ENCODE measurements at regions not wholly inside any gene's neighbourhood (a gene's known extent, or its start where the extent isn't known, plus 50 kb on each side); places are given as distances from the start of the nearest gene placed in this dataset.
"Not testable (repeated sequence)": the region's sequence is repeated elsewhere in the genome, so short reads cannot be mapped to it uniquely, and the experiment has no call there.

DNA sequence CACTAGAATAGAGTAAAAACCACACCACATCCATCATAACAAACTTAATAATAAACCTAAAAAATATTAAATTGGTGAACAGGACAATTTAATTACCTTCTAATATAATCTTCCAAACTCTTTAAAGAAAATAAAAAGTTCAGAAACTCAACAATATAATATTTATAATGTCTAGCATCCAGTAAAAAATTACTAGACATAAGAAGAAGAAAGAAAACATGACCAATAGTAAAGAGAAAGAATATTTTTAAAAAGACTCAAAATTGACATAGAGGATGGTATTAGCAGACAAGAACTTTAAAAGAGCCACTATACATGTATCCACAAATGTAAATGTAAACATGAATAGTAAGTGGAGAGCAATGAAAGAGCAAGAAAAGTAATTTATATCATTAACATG is 388.4 kb downstream of the TFEC start:
- no peak for DNase-seq (ENCODE audit: low spot score)

DNA sequence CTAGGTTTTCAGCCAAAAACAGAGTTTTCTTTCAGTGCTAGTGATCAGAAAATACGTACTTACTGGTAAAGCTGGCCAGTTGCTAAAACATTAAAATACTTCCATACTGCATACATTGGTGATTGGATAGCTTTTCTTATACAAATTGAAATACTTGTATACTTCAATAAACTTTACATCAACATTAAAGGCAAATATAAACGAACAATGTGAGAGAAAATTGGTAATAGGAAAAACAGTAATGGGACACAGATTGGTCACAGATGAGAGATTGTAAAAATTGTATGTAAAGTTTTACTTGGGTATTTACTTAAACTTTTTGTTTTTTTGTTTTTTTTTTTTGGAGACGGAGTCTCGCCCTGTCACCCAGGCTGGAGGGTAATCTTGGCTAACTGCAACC is 391.7 kb downstream of the TFEC start:
- DNase-seq (ENCODE audit: low spot score), result no peak

DNA sequence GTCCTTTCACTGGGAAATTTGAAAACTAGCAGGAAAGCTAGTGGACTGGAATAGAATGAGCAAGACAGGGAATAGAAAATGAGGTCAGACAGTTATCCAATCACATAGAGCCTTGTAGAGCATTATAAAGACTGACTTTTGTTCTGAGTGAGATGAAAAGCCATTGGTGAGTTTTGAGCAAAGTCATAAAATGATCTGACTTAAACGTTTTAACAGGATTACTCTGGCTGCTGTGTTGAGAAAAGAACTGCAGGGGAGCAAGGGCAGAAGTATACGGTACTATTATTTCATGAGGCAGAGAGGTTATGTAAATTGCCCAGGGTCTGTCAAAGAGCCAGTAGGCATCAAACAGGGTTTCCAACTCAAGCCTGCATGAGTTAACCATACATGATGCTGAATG is 393.4 kb downstream of the TFEC start:
- no peak for DNase-seq (ENCODE audit: low spot score)

DNA sequence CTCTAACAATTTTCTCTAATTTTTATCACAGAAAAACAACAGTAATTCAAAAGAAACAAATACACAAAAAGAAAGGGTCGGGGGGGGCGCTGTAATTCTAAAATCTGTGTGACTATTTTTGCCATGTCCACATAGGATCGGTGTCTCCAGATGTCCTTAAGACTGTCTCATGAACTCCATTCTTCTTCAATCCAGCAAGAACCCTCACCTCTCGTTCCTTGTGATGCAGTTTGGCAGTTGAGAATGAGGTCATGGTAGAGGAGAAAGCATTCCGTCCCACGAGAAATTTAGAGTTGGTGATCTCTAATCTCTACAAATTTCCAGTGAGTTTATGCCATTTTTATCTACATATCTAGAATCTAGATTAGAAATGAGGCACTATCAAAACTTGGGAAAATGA is 394.7 kb downstream of the TFEC start:
- no peak for DNase-seq (ENCODE audit: low spot score)

DNA sequence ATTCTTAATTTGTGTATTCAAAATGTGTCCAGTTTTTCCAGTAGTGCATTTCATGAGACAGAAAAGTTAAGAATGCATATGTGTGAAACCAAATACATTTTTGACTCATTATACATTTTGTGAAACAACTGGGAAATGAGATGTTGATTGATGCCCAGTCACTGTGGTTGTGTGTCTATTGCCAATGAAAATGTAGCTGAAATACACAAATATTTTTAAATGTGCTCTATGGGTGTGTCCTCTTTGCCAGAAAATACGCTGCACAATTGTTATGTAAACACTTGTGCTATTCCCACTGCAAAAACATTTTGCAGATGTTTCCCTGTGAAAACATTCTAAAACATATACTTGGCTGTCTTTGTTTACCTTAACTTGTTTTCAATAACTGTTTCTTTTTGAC is 395.2 kb downstream of the TFEC start:
- no peak for DNase-seq (ENCODE audit: low spot score)

DNA sequence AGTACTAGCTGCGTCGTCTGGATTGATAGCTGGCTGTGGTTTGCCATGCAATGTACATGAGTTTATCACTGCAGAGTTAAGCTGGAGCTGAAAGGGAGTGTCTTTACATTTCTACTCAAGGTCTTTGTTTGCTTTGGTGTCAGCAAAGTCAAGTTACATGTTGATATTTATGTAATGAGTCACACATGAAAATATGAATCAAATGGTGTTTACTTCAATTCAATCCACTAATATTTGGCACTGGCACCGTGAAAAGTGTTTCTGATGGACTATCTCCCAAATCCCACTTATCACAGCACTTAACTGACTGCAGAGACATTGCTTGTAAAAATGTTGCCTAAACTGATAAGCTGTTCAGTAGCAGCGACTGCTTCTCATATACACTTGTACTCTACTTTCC is 395.9 kb downstream of the TFEC start:
- no peak for DNase-seq (ENCODE audit: low spot score)

DNA sequence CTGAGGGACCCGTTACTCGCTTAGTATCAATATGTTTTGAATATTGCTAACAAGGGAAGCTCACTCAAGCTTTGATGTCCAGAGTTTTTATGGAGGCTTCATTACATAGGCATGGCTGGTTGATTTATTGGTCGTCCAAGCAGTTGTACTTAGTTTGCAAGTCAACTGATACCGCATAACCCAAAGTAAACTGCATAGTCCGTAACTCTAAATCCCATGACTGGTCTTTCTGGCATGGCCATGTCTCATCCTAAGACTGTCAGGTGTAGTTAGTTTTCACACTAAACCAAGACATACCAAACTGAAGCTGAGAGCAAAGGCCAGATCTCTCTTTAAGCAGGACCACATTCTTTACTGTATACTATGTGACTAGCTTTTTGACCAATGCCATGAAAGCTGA is 397.9 kb downstream of the TFEC start:
- no peak for DNase-seq (ENCODE audit: low spot score)

DNA sequence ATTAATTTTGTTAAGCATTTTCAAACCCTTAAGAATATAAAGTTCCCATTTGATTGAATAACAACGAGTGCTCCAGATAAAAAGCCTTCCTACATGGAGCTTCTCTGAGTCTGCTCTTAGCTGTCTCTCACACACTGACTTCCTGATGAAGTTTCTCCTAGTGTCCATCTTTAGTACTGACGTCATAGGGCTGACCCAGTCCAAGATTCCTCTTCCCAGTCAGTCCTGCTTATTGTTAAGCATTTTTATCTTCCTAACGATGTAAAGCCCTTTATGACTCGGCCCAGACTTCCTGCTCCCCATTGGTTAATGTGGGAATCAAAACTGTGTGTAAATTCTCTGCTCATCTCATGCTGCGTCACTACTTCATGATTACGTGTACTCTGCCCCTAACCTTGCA is 398.8 kb downstream of the TFEC start:
- no peak for DNase-seq (ENCODE audit: low spot score)

DNA sequence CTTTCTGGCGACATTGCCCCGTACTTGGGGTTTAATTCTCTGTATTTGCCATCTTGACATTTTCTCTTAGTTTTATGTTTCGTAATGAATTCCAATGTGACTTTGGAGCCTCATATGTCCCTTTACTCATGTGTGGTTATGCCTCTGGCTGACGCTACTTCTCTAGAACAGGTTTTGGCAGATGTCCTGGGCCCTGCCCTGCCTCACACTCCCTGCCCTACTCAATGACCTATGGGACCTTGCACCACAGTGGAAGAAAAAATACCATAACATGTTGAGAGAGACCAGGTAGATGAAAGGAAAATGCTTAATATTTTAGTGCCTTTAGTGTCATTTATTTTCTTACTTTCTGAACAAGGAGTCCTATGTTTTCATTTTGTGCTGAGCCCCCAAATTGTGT is 400.5 kb downstream of the TFEC start:
- DNase-seq (ENCODE audit: low spot score), result no peak

DNA sequence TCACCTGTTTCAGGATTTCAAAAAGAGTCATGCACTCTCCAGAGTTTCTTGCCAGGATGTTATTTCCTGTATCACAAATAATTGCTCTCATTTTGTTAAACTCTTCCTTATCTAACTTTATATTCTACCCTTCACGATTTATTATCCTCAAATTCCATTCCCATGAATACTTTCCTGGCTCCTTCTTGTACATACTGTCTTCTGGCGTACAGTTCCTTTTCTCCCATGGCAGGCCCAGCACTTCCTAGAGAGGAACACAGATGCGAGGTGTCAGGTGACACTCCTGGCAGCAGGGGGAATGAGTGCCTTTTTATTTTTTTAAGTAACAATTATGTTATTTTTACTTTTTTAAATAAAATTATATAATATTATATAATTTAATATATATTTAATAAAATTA is 411.9 kb downstream of the TFEC start:
- DNase-seq (ENCODE audit: low spot score), result no peak

DNA sequence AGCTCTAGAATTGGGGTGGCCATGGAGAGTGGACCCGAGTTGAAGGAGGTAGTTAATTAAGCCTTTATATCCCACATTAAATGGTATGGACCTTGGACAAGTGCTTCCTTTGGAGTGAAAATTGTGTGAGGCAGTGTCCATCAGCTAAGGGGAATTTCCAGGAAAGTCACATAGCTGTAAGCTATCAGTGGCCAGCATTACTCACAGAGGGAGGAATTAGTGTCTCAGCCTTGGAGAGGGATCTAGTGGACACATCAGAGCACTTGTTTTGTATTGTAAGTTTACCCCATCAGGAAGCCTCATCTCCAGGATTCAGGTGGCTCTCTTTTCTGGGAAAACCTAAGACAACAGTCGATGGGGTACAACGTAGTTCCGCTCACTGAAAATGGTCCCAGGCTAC is 416.7 kb downstream of the TFEC start:
- DNase-seq (ENCODE audit: low spot score), result no peak

DNA sequence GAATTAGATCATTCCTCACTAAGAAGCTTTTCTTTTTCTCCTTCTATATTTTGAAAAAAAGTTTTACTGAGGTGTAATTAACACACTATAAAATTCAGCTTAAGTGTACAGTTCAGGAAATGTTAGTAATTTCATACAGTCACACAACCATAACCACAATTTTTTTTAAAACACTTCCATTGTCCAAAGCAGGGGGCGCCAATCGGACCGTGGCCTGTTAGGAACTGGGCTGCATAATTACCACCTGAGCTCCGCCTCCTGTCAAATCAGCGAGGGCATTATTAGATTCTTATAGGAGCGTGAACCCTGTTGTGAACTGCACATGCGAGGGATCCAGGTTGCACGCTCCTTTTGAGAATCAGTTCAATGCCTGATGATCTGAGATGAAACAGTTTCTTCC is 427.1 kb downstream of the TFEC start:
- DNase-seq (ENCODE audit: low spot score), result no peak

DNA sequence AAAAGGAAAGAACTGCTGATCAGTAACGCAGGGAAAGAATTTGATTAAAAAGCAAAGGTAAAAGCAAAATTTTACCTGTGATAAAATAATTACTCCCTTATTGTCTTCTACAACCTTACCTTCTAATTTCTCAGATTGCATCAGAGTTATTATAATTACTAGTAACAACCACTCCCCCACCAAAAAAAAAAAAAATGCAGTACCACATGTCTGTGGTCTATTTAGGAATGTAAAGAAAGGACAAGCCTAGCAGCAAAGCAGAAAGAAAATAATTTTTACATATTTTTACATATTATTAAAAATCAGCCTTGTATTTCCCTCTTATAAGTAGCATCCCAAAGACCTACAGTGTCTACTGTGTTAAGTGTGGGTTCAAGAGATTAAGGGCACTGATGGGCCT is 430.4 kb downstream of the TFEC start:
- DNase-seq (ENCODE audit: low spot score), result no peak

DNA sequence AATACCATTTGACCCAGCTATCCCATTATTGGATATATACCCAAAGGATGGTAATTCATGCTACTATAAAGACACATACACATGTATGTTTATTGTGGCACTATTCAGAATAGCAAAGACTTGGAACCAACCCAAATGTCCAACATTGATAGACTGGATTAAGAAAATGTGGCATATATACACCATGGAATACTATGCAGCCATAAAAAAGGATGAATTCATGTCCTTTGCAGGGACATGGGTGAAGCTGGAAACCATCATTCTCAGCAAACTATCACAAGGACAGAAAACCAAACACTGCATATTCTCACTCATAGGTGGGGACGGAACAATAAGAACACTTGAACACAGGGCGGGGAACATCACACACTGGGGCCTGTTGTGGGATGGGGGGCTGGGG is 431.4 kb downstream of the TFEC start:
- not testable (repeated sequence) for DNase-seq (ENCODE audit: low spot score)

DNA sequence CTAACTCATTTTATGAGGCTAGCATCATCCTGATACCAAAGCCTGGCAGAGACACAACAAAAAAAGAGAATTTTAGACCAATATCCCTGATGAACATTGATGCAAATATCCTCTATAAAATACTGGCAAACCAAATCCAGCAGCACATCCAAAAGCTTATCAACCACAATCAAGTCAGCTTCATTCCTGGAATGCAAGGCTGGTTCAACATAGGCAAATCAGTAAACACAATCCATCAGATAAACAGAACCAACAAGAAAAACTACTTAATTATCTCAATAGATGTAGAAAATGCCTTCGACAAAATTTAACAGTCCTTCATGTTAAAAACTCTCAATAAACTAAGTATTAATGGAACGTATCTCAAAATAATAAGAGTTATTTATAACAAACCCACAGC is 433.3 kb downstream of the TFEC start:
- not testable (repeated sequence) for DNase-seq (ENCODE audit: low spot score)

DNA sequence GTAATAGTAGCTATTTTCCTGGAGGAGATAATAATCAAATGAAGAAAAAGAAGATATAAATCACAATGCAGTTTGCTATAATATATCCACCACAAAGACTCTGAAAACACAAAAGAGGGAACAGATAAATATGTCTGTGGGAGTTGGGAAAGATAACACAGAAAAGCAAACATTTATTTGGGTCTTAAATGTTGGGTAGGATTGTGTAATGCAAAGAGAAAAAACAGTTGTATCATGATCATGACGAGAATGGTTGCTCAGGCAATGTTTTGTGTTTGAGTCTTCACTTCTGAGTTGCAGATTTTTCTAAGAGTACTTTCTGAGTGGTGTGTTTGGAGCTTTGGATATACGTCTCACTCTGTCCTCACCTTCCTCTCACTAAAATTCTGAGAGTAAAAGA is 437.5 kb downstream of the TFEC start:
- DNase-seq (ENCODE audit: low spot score), result no peak

DNA sequence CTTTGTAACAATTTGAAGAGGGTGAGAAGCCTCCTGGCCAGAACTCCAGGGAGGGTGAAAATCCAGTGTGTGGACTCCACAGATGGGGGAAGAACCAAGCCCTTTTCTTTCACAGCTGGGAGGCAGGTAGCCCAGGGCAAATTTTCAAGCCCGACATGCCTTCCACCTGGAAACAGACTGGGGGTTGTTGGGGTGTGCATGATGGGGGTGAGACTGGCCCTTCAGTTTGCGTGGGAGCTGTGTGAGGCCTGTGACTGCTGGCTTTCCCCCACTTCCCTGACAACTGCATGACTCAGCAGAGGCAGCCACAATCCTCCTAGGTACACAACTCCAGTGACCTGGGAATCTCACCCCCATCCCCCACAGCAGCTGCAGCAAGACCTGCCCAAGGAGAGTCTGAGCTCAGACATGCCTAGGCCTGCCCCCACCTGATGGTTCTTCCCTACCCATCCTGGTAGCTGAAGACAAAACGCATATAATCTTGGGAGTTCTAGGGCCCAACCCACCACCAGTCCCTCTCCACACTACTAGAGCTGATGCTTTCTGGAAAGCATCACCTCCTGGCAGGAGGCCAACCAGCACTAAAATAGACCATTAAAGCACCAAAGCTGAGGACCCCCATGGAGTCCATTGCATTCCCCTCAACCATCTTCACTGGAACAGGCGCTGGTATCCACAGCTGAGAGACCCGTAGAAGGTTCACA is 445.4 kb downstream of the TFEC start:
- no peak for DNase-seq (ENCODE audit: low spot score)

DNA sequence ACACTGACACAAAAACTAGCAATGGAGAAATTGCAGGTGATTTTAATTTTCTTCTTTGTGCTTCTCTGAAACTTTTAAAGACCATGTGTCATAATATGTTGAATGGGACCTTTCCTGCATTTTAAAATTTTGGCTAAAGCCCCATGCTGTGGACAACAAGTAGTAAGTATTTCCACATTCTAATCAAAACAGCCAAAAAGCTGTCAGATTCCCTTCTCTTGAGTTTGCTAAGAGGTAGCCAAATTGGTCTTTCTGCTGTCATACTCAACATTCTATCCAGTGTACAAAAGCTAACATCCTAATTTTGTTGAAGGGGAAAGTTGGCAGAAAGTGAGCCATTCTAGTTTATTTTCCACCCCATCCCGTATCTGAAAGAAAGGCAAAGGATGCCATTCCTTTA is 447.6 kb downstream of the TFEC start:
- no peak for DNase-seq (ENCODE audit: low spot score)

DNA sequence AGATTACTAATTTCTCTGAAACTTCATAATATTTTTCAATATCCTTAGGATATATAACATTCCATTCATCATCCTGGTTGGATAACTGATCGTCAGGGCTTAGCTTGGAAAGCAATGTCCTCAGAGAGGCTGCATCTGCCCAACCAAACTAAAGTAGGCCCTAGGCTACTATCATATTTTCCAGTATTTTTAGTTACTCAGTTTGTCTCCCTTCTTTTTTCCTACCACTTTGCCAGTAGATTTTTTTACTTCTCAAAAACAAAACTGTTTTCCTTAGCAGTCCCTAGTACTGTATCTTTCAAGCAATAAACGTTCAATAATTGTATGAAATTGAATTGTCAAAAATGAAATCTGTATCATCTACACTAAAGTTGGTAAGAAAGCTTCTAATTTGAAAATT is 452.0 kb downstream of the TFEC start:
- no peak for DNase-seq (ENCODE audit: low spot score)

DNA sequence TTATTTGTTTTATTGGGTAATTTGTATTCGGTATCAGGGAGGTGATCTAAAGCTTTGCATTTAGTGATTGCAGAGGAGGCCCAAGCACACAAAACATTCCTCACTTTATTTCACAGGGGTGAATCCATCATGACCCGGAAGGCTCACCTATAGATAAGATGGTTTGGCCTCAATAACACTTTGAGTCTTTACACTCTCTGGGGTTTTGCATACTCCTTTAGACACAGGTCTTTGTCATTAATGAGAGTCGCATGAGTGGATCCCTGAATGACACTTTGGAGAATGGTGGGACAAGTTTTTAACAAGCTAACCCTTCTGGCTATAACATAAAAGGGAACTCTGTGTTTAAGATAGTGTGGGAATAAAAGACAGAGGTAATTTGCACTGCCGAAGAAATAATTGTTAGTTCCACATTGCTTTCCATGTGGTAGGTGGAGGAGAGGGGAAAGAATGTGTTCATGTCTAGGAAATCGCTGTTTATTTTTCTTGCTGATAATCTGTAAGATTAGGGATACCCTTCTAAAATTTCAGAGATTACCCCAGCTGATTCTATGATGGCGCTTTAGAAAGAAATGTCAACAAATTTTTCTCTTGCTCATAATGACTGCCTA is 455.8 kb downstream of the TFEC start:
- no peak for DNase-seq (ENCODE audit: low spot score)

DNA sequence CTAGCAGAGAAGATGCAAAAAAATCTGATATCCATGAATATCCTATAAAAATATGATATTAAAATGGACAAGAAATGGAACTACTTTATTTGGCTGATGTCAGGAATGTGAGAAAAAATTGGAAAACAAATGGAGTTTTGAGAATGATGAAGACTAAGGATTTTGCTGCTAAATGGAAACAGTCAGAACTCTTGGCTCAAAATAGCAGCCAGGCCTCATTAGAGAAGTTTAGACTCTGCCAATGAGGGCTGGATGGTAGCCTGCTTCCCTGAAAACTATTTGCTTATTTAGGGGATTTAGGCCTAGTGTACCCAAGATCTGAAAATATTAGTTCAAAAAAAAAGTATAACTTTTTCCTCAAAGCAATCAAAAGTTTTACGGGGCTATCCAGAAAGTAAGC is 458.5 kb downstream of the TFEC start:
- no peak for DNase-seq (ENCODE audit: low spot score)

DNA sequence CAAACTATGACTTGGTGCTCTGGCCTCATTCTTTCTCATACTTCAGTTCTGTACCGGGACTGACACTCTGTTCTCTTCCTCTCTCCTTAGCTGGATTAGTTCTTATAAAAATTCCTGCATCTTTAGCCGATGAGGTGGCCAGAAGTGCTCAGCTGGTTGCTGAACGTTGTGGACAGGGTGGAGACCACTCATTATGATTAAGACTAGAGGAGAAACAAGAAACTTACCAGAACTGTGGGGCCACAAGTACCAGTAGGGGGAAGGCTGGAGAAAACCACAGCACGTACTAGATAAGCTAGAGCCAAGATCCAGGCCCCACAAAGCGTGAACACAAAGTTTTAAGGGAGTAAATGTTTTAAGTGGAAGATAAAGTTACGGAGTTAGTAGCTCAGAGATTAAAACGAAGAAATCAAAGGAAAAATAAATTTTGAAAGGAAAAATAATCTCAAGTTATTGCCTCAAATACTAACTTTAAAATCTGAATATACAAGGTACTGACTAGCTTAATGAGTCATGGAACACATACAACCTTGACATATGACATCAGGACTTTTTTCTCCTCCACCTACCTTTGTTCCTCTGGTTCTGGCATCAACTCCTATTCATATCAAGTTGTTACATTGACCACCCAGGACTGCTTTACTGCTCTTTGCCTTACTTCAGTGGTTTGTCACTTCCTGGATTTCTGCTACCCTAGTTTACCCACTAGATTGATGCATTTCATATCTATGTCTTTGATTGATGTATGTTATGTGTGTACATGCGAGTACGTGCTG is 469.0 kb downstream of the TFEC start:
- no peak for DNase-seq (ENCODE audit: low spot score)

DNA sequence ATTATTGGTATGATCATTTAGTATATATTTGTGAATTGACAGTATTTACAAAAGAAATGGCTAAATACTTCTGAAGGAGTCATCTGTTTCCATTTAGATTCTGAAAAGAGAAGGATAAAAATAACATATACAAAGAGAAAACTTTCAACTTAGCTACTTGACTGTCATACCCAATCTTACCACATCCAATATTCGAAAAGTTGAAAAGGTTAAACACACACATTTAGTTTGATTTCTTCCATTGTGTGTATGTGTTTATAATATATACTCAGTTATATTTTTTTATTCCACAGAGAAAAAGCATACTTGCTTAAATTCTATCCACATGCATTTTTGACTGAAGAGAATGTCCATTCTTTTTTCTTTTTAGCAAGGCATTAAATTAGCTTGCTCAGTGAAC is 470.7 kb downstream of the TFEC start:
- no peak for DNase-seq (ENCODE audit: low spot score)

DNA sequence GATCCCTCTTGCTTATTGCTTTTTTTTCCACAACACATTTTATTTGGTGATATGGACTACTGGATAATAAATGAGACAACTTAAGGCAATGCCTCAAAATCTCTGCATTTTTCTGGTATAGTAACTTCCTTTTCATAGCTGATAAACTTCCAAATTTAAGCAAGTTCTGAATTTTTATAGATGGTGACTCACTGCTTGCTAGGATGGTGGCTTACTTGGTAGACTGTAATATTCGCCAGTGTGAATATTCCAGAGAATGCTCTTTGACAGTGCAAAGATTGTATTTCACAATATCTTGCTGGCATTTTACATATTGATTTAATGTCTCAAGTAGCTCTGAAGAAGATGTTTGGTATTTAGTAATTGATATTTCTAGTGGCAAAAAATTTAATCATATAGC is 472.4 kb downstream of the TFEC start:
- DNase-seq (ENCODE audit: low spot score), result no peak
